HG03460 (cell line): ENCODE measurements at regions not wholly inside any gene's neighbourhood (a gene's known extent, or its start where the extent isn't known, plus 50 kb on each side); places are given as distances from the start of the nearest gene placed in this dataset.

ENCODE experiments used
- ATAC-seq: cut with Tn5 transposase; IDR thresholded peaks from one replicate; pipeline ENCODE4 v1.9.1; 2021; ENCODE audit not compliant: unreplicated experiment

DNA sequence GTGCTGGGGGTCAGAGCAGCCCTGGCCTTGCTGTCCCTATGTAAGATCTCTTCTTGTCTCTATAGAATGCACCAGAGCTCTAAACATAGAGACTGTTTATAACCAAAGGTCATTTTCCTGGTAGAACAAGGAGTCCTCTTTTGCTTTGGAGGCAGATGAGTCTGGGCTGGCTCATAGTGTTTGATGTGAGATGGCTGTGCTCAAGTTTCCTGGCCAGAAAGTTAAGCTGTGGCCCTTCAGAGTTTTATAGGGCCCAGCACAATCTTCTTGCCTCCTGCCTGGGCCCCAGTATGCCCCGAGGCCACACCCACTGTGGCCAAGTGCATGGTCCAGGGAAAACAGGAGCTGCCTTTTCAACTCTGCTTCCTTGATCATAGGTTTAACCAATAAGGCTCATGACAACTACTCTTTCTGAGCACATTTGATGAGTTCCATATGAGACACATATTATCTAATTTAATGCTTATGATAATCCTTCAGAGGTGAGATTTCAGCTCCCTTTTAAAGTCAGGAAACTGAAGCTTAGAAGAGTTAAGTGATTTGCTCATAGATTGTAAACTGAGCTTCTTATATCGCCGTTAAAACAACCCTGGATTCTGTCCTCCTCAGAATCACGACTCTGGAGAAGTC, 66.3 kb downstream of the MYCN start:
- ATAC-seq: no peak

DNA sequence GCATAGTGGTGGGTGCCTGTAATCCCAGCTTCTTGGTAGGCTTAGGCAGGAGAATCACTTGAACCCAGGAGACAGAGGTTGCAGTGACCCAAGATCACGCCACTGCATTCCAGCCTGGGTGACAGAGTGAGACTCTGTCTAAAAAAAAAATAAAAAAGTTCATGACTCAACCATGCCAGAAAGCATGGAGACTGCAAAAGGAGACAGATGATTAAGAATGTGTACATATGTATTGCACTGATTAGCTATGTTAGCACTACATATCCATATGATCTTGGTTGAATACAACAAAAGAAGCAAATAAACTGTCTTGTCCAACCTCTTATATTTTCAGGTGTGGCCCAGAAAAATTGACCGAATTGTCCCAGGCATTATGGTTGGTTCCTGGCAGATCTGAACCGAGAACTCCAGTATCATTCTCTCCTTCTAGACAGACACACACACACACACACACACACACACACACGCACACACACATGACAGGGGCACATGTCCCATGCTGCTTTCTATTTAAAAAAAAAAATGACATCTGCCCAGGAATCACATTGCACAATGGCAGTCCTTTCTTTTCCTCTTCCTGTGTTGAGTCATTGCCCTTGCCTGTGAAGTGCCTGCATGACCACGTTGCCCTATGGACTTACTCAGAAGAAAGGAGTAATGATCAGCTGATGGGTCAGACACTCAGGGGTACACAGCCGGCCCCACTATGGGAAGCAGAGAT, 65.6 kb downstream of the MYCN start:
- ATAC-seq: no peak

DNA sequence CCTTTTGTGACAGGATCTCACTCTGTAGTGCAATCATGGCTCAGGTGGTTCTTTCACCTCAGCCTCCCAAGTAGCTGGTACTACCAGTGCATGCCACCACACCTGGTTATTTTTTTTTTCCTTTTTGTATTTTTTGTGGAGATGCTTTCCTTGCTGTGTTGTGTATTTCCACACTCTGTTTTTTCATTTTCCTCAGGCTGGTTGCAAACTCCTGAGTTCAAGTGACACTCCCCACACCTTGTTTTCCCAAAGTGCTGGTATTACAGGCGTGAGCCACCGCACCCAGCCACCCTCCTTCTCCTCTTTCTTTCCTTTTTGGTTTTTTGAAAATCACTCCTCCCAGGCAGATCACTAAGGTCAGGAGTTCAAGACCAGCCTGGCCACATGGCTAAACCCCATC, 65.0 kb downstream of the MYCN start:
- no peak for ATAC-seq

DNA sequence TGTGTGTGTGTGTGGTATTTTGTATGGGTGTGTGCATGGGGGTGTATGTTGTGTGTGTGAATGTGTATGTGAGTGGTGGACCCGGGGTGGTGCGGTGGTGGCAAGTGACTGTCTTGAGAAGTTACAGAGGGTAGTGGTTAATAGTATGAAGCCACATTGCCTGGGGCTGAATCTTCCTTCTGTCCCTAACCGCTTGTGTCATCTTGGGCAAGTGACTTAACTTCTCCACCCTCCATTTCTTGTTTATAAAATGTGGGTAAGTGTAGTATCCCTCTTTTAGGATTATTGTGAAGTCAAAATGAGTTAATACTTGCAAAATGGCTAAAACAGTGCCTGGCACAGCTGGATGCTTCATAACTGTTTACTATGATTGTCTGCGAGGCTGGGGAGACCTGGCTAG, 63.5 kb downstream of the MYCN start:
- no peak for ATAC-seq

DNA sequence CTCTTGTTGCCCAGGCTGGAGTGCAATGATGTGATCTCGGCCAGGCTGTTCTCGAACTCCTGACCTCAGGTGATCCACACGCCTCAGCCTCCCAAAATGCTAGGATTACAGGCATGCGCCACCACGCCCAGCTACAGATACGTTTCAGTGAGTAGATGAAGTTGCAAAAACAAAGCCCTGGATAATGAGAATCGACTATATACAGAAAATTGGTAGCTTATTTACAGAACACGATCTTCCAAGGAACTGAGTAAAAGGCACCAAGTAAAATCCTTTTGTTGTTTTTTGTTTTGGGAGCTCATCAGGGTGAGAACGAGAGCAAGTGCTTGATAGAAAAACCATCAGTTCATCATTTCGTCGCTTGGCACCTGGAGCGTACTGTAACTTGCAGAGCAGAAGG, 62.8 kb downstream of the MYCN start:
- no peak for ATAC-seq

DNA sequence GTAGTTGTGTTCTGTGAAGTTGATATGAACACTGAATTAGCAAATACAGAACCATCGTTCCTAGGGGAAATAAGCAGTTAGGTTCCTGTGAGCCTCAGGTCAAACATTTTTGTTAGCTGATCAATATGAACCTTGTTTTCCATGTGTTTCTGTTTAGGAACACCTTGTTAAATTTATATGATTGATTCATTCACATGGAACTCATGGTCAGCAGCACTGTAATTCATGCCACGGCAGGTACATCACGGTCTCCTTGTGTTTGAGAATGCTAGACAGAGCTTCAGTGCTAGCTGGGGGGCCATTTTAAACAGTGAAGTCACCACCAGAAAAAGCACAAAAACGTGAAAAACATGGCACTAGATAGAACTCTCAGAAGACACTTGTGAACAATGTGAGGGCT, 62.2 kb downstream of the MYCN start:
- no peak for ATAC-seq

DNA sequence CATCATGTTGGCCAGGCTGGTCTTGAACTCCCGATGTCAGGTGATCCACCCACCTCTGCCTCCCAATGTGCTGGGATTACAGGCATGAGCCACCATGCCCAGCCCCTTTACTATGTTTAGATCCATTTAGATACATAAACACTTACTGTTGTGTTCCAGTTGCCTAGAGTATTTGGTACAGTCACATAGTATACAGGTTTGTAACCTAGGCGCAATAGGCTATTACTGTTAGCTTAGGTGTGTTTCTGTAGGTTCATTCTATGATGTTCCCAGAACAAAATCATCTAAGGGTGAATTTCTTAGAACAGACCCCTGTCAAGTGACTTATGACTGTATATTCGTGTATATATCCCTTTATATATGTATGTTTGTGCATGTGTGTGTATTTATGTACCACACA, 61.8 kb downstream of the MYCN start:
- ATAC-seq: no peak

DNA sequence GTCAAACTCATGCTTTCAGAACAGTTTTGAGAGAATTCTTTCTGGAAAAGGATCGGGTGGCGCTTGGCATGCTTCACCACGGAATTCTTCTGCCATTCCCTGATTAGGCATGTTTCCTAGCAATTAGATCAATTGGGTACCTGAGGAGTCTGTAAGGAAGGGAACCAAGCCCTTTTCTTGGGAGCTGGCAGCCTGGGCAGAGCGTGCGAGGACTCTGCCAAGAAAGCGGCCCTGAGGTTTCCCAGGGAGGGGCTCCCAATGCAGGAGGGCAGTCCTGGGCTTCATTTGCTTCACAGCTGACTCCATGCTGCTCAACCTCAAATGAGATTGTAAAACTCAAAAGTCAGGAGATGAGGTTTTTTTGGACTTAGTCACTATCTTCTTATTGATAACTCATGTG, 60.3 kb downstream of the MYCN start:
- ATAC-seq: no peak

DNA sequence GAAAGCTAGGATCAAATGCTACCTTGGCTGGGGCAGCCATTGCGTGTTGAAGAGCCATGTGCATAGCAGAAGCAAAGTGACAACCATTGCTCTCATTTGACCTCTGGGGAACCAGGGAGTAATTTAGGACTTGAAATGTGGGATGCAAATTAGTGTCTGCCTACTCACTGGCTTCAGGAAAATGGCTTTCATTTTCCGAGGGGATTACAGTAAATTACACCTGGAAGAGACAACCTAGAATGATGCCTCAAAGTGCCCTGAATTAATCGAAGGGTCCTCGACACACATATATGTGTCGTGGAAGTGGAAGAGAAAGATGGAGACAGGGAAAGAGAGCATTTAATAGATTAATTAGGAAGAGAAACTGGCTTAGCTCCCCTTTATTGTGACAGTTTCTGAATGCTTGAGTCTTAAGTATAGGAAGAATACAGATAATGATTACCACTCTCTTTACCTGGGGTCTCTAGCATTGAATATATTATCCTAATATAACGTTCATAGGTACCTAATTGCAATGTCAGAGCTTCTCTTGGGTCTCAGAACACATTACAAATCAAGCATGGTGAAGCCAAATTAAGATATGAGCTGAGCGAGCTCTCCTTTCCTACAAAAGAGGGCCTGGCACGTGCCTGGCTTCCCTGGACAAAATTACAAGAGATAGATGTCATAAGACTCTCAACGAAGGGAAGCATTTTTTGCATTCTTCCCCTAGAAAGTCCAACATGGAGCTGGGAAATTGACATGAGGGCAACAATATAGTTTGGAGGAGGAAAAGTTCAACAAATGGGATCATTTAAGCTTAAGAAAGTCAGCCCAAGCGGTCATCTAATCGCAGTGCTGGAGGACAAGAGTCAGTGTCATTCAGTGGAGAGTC, 59.5 kb downstream of the MYCN start:
- ATAC-seq: no peak

DNA sequence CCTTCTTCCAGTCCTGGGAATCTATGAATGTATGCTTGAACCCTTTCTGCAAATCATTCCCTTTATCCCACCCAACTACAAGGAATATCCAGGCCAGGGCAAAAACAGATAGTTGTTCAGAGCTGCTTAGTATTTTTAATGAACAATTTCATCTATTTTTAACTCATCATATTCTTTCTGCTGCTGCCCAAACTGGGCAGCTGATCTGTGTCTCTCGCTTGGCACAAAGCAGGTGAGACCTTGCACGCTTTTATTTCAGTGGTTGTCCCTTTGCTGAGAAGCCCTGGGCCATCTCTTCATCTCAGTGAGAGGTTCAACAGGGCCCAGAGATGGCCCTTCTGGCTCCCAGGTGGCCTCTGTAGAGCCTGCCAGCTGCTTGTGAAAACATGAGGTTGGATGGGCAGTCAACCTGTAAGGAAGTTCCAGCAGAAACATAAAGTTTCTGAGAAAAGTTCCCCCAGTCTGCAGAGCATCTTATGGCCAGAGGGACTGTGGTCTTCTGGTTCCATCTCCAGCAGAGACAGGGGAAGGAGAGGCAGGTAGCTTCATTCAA, 57.5 kb downstream of the MYCN start:
- no peak for ATAC-seq

DNA sequence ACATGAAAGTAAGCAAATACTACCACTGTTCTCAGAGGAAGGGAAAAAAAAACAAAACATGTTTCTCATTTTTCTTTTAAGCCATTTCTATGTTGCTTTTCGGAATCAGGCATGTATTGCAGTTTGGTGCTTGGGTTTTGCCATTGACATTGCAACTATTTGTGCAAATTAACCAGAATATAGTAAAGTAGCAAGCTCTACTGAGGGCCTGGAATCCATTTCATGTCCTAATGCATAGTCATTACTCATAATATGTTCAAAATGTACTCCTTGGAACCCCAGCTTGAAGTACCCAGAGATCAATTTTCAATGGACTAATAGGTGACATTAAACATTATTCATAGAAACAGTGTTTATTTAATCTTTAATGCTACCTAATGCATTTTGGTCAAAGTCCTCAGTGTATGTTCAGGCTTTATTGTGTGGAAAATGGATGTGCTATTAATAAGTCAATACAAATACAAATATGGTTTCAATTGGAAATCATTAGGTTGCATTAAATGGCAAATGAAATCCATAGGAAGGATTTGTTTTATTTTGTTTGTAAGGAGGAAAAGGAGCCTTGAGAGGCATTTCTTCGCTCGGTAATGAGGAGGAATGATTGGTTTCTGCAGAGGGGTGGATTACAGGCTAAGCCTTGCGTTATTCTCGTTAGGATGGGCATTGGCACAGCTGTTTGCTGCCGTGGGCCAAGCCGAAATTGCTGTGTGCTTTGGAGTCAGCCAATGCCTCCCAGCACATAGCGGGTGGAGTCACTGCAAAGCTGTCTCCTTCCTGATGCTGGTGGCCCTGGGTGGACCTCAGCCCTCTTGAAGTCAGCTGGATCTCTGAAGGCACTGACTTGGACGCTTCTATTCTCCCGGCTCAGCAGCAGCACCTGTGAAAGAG, 56.4 kb downstream of the MYCN start:
- no peak for ATAC-seq
